IMR-90 (cell line): ENCODE measurements at regions not wholly inside any gene's neighbourhood (a gene's known extent, or its start where the extent isn't known, plus 50 kb on each side); places are given as distances from the start of the nearest gene placed in this dataset.

Experiments used
- ATAC-seq: fragments of 200-7000 bp; cut with Tn5 transposase; 2 replicates; pipeline ENCODE4 v1.9.1; 2020; ENCODE audit warnings: low read depth, mild to moderate bottlenecking, moderate library complexity
- BruUV-seq: library from RNA; stranded (reverse); fragments of 400-500 nt; replicated peaks from 2 replicates; lab custom pipeline; 2021; lab: Mats Ljungman, UMichigan
- CTCF ChIA-PET: fragments of 300-600 bp; formaldehyde crosslinking; extraction: SDS; loops from one replicate; lab custom pipeline; 2021; ENCODE audit warnings: antibody characterized with exemption; lab: Yijun Ruan, JAX
- POLR2A ChIA-PET: fragments of 300-600 bp; sonication (Branson Sonifier 250); formaldehyde crosslinking; loops from one replicate; lab custom pipeline; 2022; ENCODE audit warnings: antibody characterized with exemption; ENCODE audit not compliant: unreplicated experiment; lab: Charles Lee
- DNase-seq: peaks from one replicate; pipeline ENCODE4 v3.0.0; 2013
- H2AFZ ChIP-seq: replicated peaks from 2 replicates; pipeline ENCODE3; 2013; ENCODE audit warnings: low read length, mild to moderate bottlenecking; ENCODE audit not compliant: poor library complexity
- H2AK5ac ChIP-seq: 2 replicates; pipeline ENCODE4 v1.6.1; 2013; ENCODE audit warnings: low read depth, low read length, inconsistent platforms
- H2AK9ac ChIP-seq: replicated peaks from 2 replicates; pipeline ENCODE3; 2013; ENCODE audit warnings: mild to moderate bottlenecking, low read depth, low read length, moderate library complexity; ENCODE audit not compliant: poor library complexity
- H2BK120ac ChIP-seq: 2 replicates; pipeline ENCODE4 v1.6.1; 2013; ENCODE audit warnings: low read depth, low read length, inconsistent platforms
- H2BK15ac ChIP-seq: 3 replicates; pipeline ENCODE4 v1.6.1; 2013; ENCODE audit warnings: low read depth, low read length, inconsistent platforms
- H2BK20ac ChIP-seq: 2 replicates; pipeline ENCODE4 v1.6.1; 2013; ENCODE audit warnings: low read depth, mild to moderate bottlenecking, inconsistent platforms, low read length, moderate library complexity
- H2BK5ac ChIP-seq: 2 replicates; pipeline ENCODE4 v1.6.1; 2013; ENCODE audit warnings: mild to moderate bottlenecking, low read depth, low read length, inconsistent platforms; ENCODE audit not compliant: poor library complexity, severe bottlenecking
- H3K14ac ChIP-seq: replicated peaks from 2 replicates; pipeline ENCODE4 v1.6.1; 2013; ENCODE audit warnings: low read depth, low read length, inconsistent platforms
- H3K18ac ChIP-seq: 2 replicates; pipeline ENCODE4 v1.6.1; 2013; ENCODE audit warnings: low read depth, low read length, control low read depth
- H3K23ac ChIP-seq: 2 replicates; pipeline ENCODE4 v1.6.1; 2013; ENCODE audit warnings: low read depth, low read length, inconsistent platforms
- H3K27ac ChIP-seq: 2 replicates; pipeline ENCODE4 v1.5.1; 2013; ENCODE audit warnings: mild to moderate bottlenecking, control low read depth, low read length; ENCODE audit not compliant: insufficient read depth
- H3K27me3 ChIP-seq: 2 replicates; pipeline ENCODE4 v1.6.1; 2013; ENCODE audit warnings: low read length; ENCODE audit not compliant: control insufficient read depth, insufficient read depth
- H3K36me3 ChIP-seq: 2 replicates; pipeline ENCODE4 v1.6.1; 2013; ENCODE audit warnings: low read length, mixed read lengths; ENCODE audit not compliant: control insufficient read depth, insufficient read depth
- H3K4ac ChIP-seq: 2 replicates; pipeline ENCODE4 v1.6.1; 2013; ENCODE audit warnings: low read depth, low read length, inconsistent platforms
- H3K4me1 ChIP-seq: 2 replicates; pipeline ENCODE4 v1.6.1; 2013; ENCODE audit warnings: low read length, mixed read lengths; ENCODE audit not compliant: control insufficient read depth, insufficient read depth
- H3K4me2 ChIP-seq: 2 replicates; pipeline ENCODE4 v1.6.1; 2013; ENCODE audit warnings: low read depth, mild to moderate bottlenecking, control low read depth, low read length, moderate library complexity
- H3K4me3 ChIP-seq: 2 replicates; pipeline ENCODE4 v1.5.1; 2013; ENCODE audit warnings: low read depth, mild to moderate bottlenecking, control low read depth, low read length, moderate library complexity; ENCODE audit not compliant: insufficient read depth
- H3K56ac ChIP-seq: 2 replicates; pipeline ENCODE4 v1.6.1; 2013; ENCODE audit warnings: low read length, inconsistent platforms; ENCODE audit not compliant: insufficient read depth; ENCODE audit errors: extremely low read depth
- H3K79me1 ChIP-seq, 2 experiments: 2 replicates each; pipeline ENCODE4 v1.6.1; 2013; ENCODE audit warnings: low read length in 2 of 2, inconsistent platforms in 1 of 2, low read depth in 1 of 2
- H3K9ac ChIP-seq: 2 replicates; pipeline ENCODE4 v1.6.1; 2013; ENCODE audit warnings: low read depth, low read length, control low read depth
- H3K9me1 ChIP-seq: 2 replicates; pipeline ENCODE4 v1.6.1; 2013; ENCODE audit warnings: low read length, inconsistent platforms; ENCODE audit not compliant: insufficient read depth
- H3K9me3 ChIP-seq: 2 replicates; pipeline ENCODE4 v1.6.1; 2013; ENCODE audit warnings: low read length; ENCODE audit not compliant: control insufficient read depth, insufficient read depth
- H4K20me1 ChIP-seq: 2 replicates; pipeline ENCODE4 v1.6.1; 2013; ENCODE audit warnings: low read length, inconsistent platforms; ENCODE audit not compliant: insufficient read depth
- H4K5ac ChIP-seq: 2 replicates; pipeline ENCODE4 v1.6.1; 2013; ENCODE audit warnings: mild to moderate bottlenecking, low read depth, low read length, control low read depth
- H4K8ac ChIP-seq, 2 experiments: 2 replicates each; pipeline ENCODE4 v1.6.1; 2013; ENCODE audit warnings: low read depth in 2 of 2, low read length in 2 of 2, control low read depth in 1 of 2, inconsistent platforms in 1 of 2
- H4K91ac ChIP-seq: 2 replicates; pipeline ENCODE4 v1.6.1; 2013; ENCODE audit warnings: low read depth, low read length, inconsistent platforms; ENCODE audit not compliant: insufficient read depth
- BHLHE40 ChIP-seq: fragments of 150-350 bp; IDR thresholded peaks from 2 replicates; pipeline ENCODE4 v1.6.1; 2016; ENCODE audit warnings: mild to moderate bottlenecking, low read depth, low read length
- ELK1 ChIP-seq: fragments of 150-350 bp; IDR thresholded peaks from 2 replicates; pipeline ENCODE4 v1.6.1; 2016; ENCODE audit warnings: low read depth, mild to moderate bottlenecking, low read length, moderate library complexity, borderline replicate concordance
- FOS ChIP-seq: fragments of 150-350 bp; IDR thresholded peaks from 2 replicates; pipeline ENCODE4 v1.6.1; 2016; ENCODE audit warnings: low read depth, low read length
- MAFK ChIP-seq: IDR thresholded peaks from 2 replicates; pipeline ENCODE4 v1.6.1; 2012; ENCODE audit warnings: low read depth, low read length, improper control_type of control experiment
- POLR2A ChIP-seq: IDR thresholded peaks from 2 replicates; pipeline ENCODE4 v1.6.1; 2012; ENCODE audit warnings: mild to moderate bottlenecking, low read depth, low read length
- SMC3 ChIP-seq: fragments of 150-350 bp; IDR thresholded peaks from 2 replicates; pipeline ENCODE4 v1.6.1; 2016; ENCODE audit warnings: low read depth, mild to moderate bottlenecking, antibody characterized with exemption, low read length, moderate library complexity
- WGBS, 2 experiments: methylation state at CpG; one replicate each; pipeline versions ENCODE4 v1.1.5 to v1.1.7; 2013; ENCODE audit warnings: missing lambda C conversion rate in 2 of 2; ENCODE audit not compliant: insufficient read length in 1 of 2; ENCODE audit errors: extremely low coverage in 2 of 2; 5-methylcytosine and 5-hydroxymethylcytosine counted together
- dilution Hi-C: fragments of 300-500 bp; cut with HindIII; formaldehyde crosslinking; loops from one replicate; pipeline ENCODE4 v1.14.3; 2018; ENCODE audit warnings: low sequenced_read_pairs; ENCODE audit not compliant: unreplicated experiment
- in situ Hi-C: fragments of 300-500 bp; cut with MboI; formaldehyde crosslinking; loops from 3 replicates; pipeline ENCODE4 v1.14.3; 2019; ENCODE audit warnings: low sequenced_read_pairs, inconsistent platforms, mixed read lengths
- intact Hi-C: fragments of 100-400 bp; cut with micrococcal nuclease; formaldehyde crosslinking; loops from 2 replicates; pipeline ENCODE4 v1.10.0; 2022

GRCh38 chr13:99821741-99822140 is 149.8 kb downstream of the ZIC5 start:
- 40% methylated on average over 1 of the region's 3 CpGs; no CpG with 5 or more reads in 1 of the 2 experiments for WGBS, 2 experiments
- no TSS peak for BruUV-seq
- no peak overlapping the region for H3K27ac ChIP-seq

More at GRCh38 chr13:99821741-99822140, 149.8 kb downstream of the ZIC5 start:
- no peak overlapping the region for H3K56ac ChIP-seq
- no peaks in the 10 kb centered on the region for H3K79me1 ChIP-seq
- no peak overlapping the region for H3K4me2 ChIP-seq
- H3K4ac ChIP-seq: no peak overlapping the region
- DNase-seq (no peak), ATAC-seq (no peak)
- no peaks in the 10 kb centered on the region for H3K4me1 ChIP-seq
- H4K91ac ChIP-seq: no peak overlapping the region
- no peak overlapping the region for H2AK5ac ChIP-seq
- no peak overlapping the region for H2BK5ac ChIP-seq
- intact Hi-C loops (no loop called here), dilution Hi-C loops (no loop called here), in situ Hi-C loops (no loop called here)
- no peaks in the 10 kb centered on the region for H3K36me3 ChIP-seq
- no peak overlapping the region for H2AK9ac ChIP-seq
- CTCF ChIA-PET: no interaction called here
- no peaks in the 10 kb centered on the region for H3K9me3 ChIP-seq
- no peaks in the 10 kb centered on the region for H3K9me1 ChIP-seq
- H2BK20ac ChIP-seq: no peak overlapping the region
- H3K23ac ChIP-seq: no peak overlapping the region
- no peaks in the 10 kb centered on the region for H4K20me1 ChIP-seq
- TF ChIP-seq MAFK (no peak), SMC3 (no peak), FOS (no peak), POLR2A (no peak), BHLHE40 (no peak), ELK1 (no peak)
- H2AFZ ChIP-seq: no peak overlapping the region
- no peak overlapping the region for H3K4me3 ChIP-seq
- no peak overlapping the region for H3K9ac ChIP-seq
- no peak overlapping the region for H2BK120ac ChIP-seq
- POLR2A ChIA-PET: no interaction called here
- H3K27me3 ChIP-seq: no peaks in the 10 kb centered on the region
- no peak overlapping the region for H3K14ac ChIP-seq
- no peak overlapping the region for H4K8ac ChIP-seq
- no peak overlapping the region for H4K5ac ChIP-seq
- no peak overlapping the region for H2BK15ac ChIP-seq
- H3K18ac ChIP-seq: no peak overlapping the region
